ENCODE measurements at regions not wholly inside any gene's neighbourhood (a gene's known extent, or its start where the extent isn't known, plus 50 kb on each side); places are given as distances from the start of the nearest gene placed in this dataset.

- TF ChIP-seq CTCF (IDR thresholded peaks at IDR 0.05; ENCODE audit: low read depth, low read length) (no peak), EZH2phosphoT487 (IDR thresholded peaks at IDR 0.05; ENCODE audit: low read depth) (no peak)
Observed at GRCh38 chr2:19230626-19231025, 127.8 kb downstream of the OSR1 start.
